Peyer's patch (tissue), 4 donors: ENCODE measurements at regions not wholly inside any gene's neighbourhood (a gene's known extent, or its start where the extent isn't known, plus 50 kb on each side); places are given as distances from the start of the nearest gene placed in this dataset.

Experiments used
- CTCF ChIP-seq, 6 experiments: fragments of 450-650 bp in 4 of 6; fragments of 200-600 bp in 2 of 6; sonication (generic) in 1 of 6; IDR thresholded peaks; one replicate each; pipeline ENCODE4 v1.5.1; 2017 to 2019; ENCODE audit warnings: antibody characterized with exemption in 6 of 6, mild to moderate bottlenecking in 3 of 6, moderate library complexity in 1 of 6
- POLR2A ChIP-seq, 2 donors: fragments of 450-650 bp; IDR thresholded peaks; one replicate each; pipeline ENCODE4 v1.5.1; 2017; ENCODE audit warnings: antibody characterized with exemption in 2 of 2, mild to moderate bottlenecking in 2 of 2, moderate library complexity in 2 of 2

- TF ChIP-seq CTCF (IDR thresholded peaks at IDR 0.05) = no peak
- no peak for TF ChIP-seq POLR2A (IDR thresholded peaks at IDR 0.05)
Measured at GRCh38 chr1:4095433-4095971, 195.4 kb upstream of the C1orf174 start.
